Large intestine (tissue), 3 donors: ENCODE measurements at regions not wholly inside any gene's neighbourhood (a gene's known extent, or its start where the extent isn't known, plus 50 kb on each side); places are given as distances from the start of the nearest gene placed in this dataset.
"Not testable (repeated sequence)": the region's sequence is repeated elsewhere in the genome, so short reads cannot be mapped to it uniquely, and the experiment has no call there.

ENCODE experiments used
- DNase-seq, 2 donors: peaks; one replicate each; pipeline versions ENCODE4 v3.0.0 to v3.0.0-alpha.2; 2013
- H3K27ac ChIP-seq: one replicate; pipeline ENCODE4 v1.5.1; 2013; ENCODE audit warnings: low read length
- H3K27me3 ChIP-seq: 2 replicates; pipeline ENCODE4 v1.6.1; 2013; ENCODE audit warnings: low read length; ENCODE audit not compliant: control insufficient read depth, insufficient read depth
- H3K36me3 ChIP-seq: 2 replicates; pipeline ENCODE4 v1.6.1; 2013; ENCODE audit warnings: low read length; ENCODE audit not compliant: control insufficient read depth, insufficient read depth
- H3K4me1 ChIP-seq: one replicate; pipeline ENCODE4 v1.6.1; 2013; ENCODE audit warnings: low read length; ENCODE audit not compliant: control insufficient read depth, insufficient read depth
- H3K4me3 ChIP-seq: one replicate; pipeline ENCODE4 v1.5.1; 2013; ENCODE audit warnings: low read length
- H3K9me3 ChIP-seq: one replicate; pipeline ENCODE4 v1.6.1; 2013; ENCODE audit warnings: mild to moderate bottlenecking, low read depth, low read length, moderate library complexity; ENCODE audit not compliant: control insufficient read depth
- WGBS: methylation state at CpG from one replicate; pipeline ENCODE4 v1.1.5; 2013; ENCODE audit warnings: low lambda C conversion rate; ENCODE audit not compliant: insufficient coverage; 5-methylcytosine and 5-hydroxymethylcytosine counted together

- WGBS = no CpG with 5 or more reads among the region's 6 CpGs
- no peak overlapping the region for H3K27ac ChIP-seq
- H3K4me3 ChIP-seq = no peak overlapping the region
- H3K36me3 ChIP-seq = no peaks in the 10 kb centered on the region
- H3K9me3 ChIP-seq = no peaks in the 10 kb centered on the region
- no peak for DNase-seq
- no peaks in the 10 kb centered on the region for H3K4me1 ChIP-seq
- peaks cover 3% of the 10 kb centered on the region for H3K27me3 ChIP-seq
These were observed 561.4 kb downstream of the MATN1 start for GRCh38 chr1:30161953-30162352.

GRCh38 chr1:30160999-30161689 is 562.2 kb downstream of the MATN1 start:
- no peak for DNase-seq

GRCh38 chr1:30159015-30159414 is 564.4 kb downstream of the MATN1 start:
- no peak for DNase-seq
- H3K27me3 ChIP-seq = no peaks in the 10 kb centered on the region
- H3K27ac ChIP-seq = no peak overlapping the region
- no peaks in the 10 kb centered on the region for H3K4me1 ChIP-seq
- no peaks in the 10 kb centered on the region for H3K36me3 ChIP-seq
- no peaks in the 10 kb centered on the region for H3K9me3 ChIP-seq
- 60% methylated on average over 2 of the region's 3 CpGs for WGBS
- no peak overlapping the region for H3K4me3 ChIP-seq

More at GRCh38 chr1:30160999-30161689, 562.2 kb downstream of the MATN1 start:
- H3K36me3 ChIP-seq = no peaks in the 10 kb centered on the region
- H3K27me3 ChIP-seq = peaks cover under 1% of the 10 kb centered on the region
- 80% methylated on average over 1 of the region's 12 CpGs for WGBS
- H3K9me3 ChIP-seq = no peaks in the 10 kb centered on the region
- H3K4me3 ChIP-seq = no peak overlapping the region
- no peak overlapping the region for H3K27ac ChIP-seq
- H3K4me1 ChIP-seq = no peaks in the 10 kb centered on the region

- no CpG with 5 or more reads among the region's 2 CpGs for WGBS
- H3K4me1 ChIP-seq, H3K9me3 ChIP-seq, H3K27ac ChIP-seq, H3K36me3 ChIP-seq, H3K4me3 ChIP-seq, H3K27me3 ChIP-seq, DNase-seq: not testable (repeated sequence)
These were observed 567.7 kb downstream of the MATN1 start for GRCh38 chr1:30155698-30156097.

- not testable (repeated sequence) for H3K9me3 ChIP-seq, H3K36me3 ChIP-seq, H3K4me3 ChIP-seq, DNase-seq, H3K27me3 ChIP-seq, H3K27ac ChIP-seq, H3K4me1 ChIP-seq
- no CpG with 5 or more reads among the region's 3 CpGs for whole genome bisulfite sequencing
These were observed 568.1 kb downstream of the MATN1 start for GRCh38 chr1:30155253-30155652.

GRCh38 chr1:30153743-30154449 is 569.5 kb downstream of the MATN1 start:
- 80% methylated on average over 1 of the region's 4 CpGs for WGBS
- H3K36me3 ChIP-seq = no peaks in the 10 kb centered on the region
- no peaks in the 10 kb centered on the region for H3K27me3 ChIP-seq
- H3K27ac ChIP-seq = no peak overlapping the region
- DNase-seq = no peak
- H3K4me3 ChIP-seq = no peak overlapping the region
- no peaks in the 10 kb centered on the region for H3K9me3 ChIP-seq
- no peaks in the 10 kb centered on the region for H3K4me1 ChIP-seq

- no CpG with 5 or more reads among the region's 1 CpG for WGBS
- no peak for DNase-seq
- H3K27me3 ChIP-seq = no peaks in the 10 kb centered on the region
- no peak overlapping the region for H3K4me3 ChIP-seq
- H3K4me1 ChIP-seq = no peaks in the 10 kb centered on the region
- no peaks in the 10 kb centered on the region for H3K36me3 ChIP-seq
- H3K9me3 ChIP-seq = no peaks in the 10 kb centered on the region
- H3K27ac ChIP-seq = no peak overlapping the region
These were observed 571.6 kb downstream of the MATN1 start for GRCh38 chr1:30151826-30152225.

- H3K4me3 ChIP-seq = no peak overlapping the region
- H3K27me3 ChIP-seq = no peaks in the 10 kb centered on the region
- no peaks in the 10 kb centered on the region for H3K9me3 ChIP-seq
- H3K4me1 ChIP-seq = no peaks in the 10 kb centered on the region
- WGBS = 100% methylated on average over 2 of the region's 4 CpGs
- H3K27ac ChIP-seq = no peak overlapping the region
- H3K36me3 ChIP-seq = no peaks in the 10 kb centered on the region
- DNase-seq = no peak
These were observed 572.3 kb downstream of the MATN1 start for GRCh38 chr1:30151119-30151518.

GRCh38 chr1:30149226-30149625 is 574.2 kb downstream of the MATN1 start:
- WGBS = 100% methylated on average over 1 of the region's 5 CpGs
- Histone ChIP-seq H3K27ac (no peak overlapping the region), H3K9me3 (no peaks in the 10 kb centered on the region), H3K36me3 (no peaks in the 10 kb centered on the region), H3K4me3 (no peak overlapping the region), H3K4me1 (no peaks in the 10 kb centered on the region), H3K27me3 (no peaks in the 10 kb centered on the region)
- DNase-seq = no peak

- no peak overlapping the region for H3K27ac ChIP-seq
- no peaks in the 10 kb centered on the region for H3K27me3 ChIP-seq
- WGBS = no CpG with 5 or more reads among the region's 2 CpGs
- H3K36me3 ChIP-seq = no peaks in the 10 kb centered on the region
- H3K4me3 ChIP-seq = no peak overlapping the region
- no peak for DNase-seq
- no peaks in the 10 kb centered on the region for H3K9me3 ChIP-seq
- H3K4me1 ChIP-seq = no peaks in the 10 kb centered on the region
These were observed 574.7 kb downstream of the MATN1 start for GRCh38 chr1:30148676-30149075.

- no CpG with 5 or more reads among the region's 7 CpGs for WGBS
- Histone ChIP-seq H3K9me3 (no peaks in the 10 kb centered on the region), H3K4me3 (no peak overlapping the region), H3K36me3 (no peaks in the 10 kb centered on the region), H3K4me1 (no peaks in the 10 kb centered on the region), H3K27ac (no peak overlapping the region), H3K27me3 (no peaks in the 10 kb centered on the region)
- DNase-seq = no peak
These were observed 576.2 kb downstream of the MATN1 start for GRCh38 chr1:30147188-30147587.
